NCI-H1105 treated with DMSO at 0.1 percent for 48 hours (cell line): ENCODE measurements at regions not wholly inside any gene's neighbourhood (a gene's known extent, or its start where the extent isn't known, plus 50 kb on each side); places are given as distances from the start of the nearest gene placed in this dataset.
A peak's percentile ranks its signal among the peaks of the same experiment; 100 is the strongest.

ENCODE experiments used
- DNase-seq: peaks from one replicate; lab custom pipeline; 2025; lab: John Stamatoyannopoulos, UW

GRCh38 chr5:104754311-104754995, 1191.9 kb upstream of the NUDT12 start:
- no peak for DNase-seq

GRCh38 chr5:104751969-104752368, 1189.4 kb upstream of the NUDT12 start:
- no peak for DNase-seq

GRCh38 chr5:104739905-104740304, 1177.3 kb upstream of the NUDT12 start:
- DNase-seq: no peak

- no peak for DNase-seq
Measured at GRCh38 chr5:104739503-104739902, 1176.9 kb upstream of the NUDT12 start.

- no peak for DNase-seq
Measured at GRCh38 chr5:104736073-104736472, 1173.5 kb upstream of the NUDT12 start.

GRCh38 chr5:104734046-104734445, 1171.5 kb upstream of the NUDT12 start:
- DNase-seq: no peak

GRCh38 chr5:104733063-104733669, 1170.6 kb upstream of the NUDT12 start:
- DNase-seq: no peak

- no peak for DNase-seq
Measured at GRCh38 chr5:104731331-104731730, 1168.7 kb upstream of the NUDT12 start.

- DNase-seq: no peak
Measured at GRCh38 chr5:104708027-104708426, 1145.4 kb upstream of the NUDT12 start.

GRCh38 chr5:104706600-104706999, 1144.0 kb upstream of the NUDT12 start:
- no peak for DNase-seq

GRCh38 chr5:104702212-104702611, 1139.6 kb upstream of the NUDT12 start:
- DNase-seq: no peak

GRCh38 chr5:104699438-104699837, 1136.8 kb upstream of the NUDT12 start:
- no peak for DNase-seq

GRCh38 chr5:104661256-104661655, 1098.7 kb upstream of the NUDT12 start:
- DNase-seq: no peak

- no peak for DNase-seq
Measured at GRCh38 chr5:104659497-104659896, 1096.9 kb upstream of the NUDT12 start.

GRCh38 chr5:104652271-104652861, 1089.8 kb upstream of the NUDT12 start:
- DNase-seq: no peak

GRCh38 chr5:104650313-104651055, 1087.9 kb upstream of the NUDT12 start:
- DNase-seq: no peak

- DNase-seq: no peak
Measured at GRCh38 chr5:104646416-104646815, 1083.8 kb upstream of the NUDT12 start.

GRCh38 chr5:104643320-104643719, 1080.7 kb upstream of the NUDT12 start:
- no peak for DNase-seq

- no peak for DNase-seq
Measured at GRCh38 chr5:104635227-104635626, 1072.6 kb upstream of the NUDT12 start.

GRCh38 chr5:104628911-104629310, 1066.3 kb upstream of the NUDT12 start:
- DNase-seq: no peak

- no peak for DNase-seq
Measured at GRCh38 chr5:104626122-104626521, 1063.5 kb upstream of the NUDT12 start.

GRCh38 chr5:104612005-104612404, 1049.4 kb upstream of the NUDT12 start:
- DNase-seq: peak; percentile 75
